WERI-Rb-1 (cell line): ENCODE measurements at regions not wholly inside any gene's neighbourhood (a gene's known extent, or its start where the extent isn't known, plus 50 kb on each side); places are given as distances from the start of the nearest gene placed in this dataset.

ENCODE experiments used
- DNase-seq: peaks from one replicate; pipeline ENCODE4 v3.0.0-alpha.2; 2020
- H3K27ac ChIP-seq: fragments of 250-450 bp; sonication (Bioruptor Pico); 2 replicates; pipeline ENCODE4 v1.5.1; 2020; ENCODE audit warnings: mild to moderate bottlenecking, moderate library complexity
- H3K27me3 ChIP-seq: fragments of 250-450 bp; sonication (Bioruptor Pico); 2 replicates; pipeline ENCODE4 v1.5.1; 2021; ENCODE audit warnings: mild to moderate bottlenecking, low read depth, moderate library complexity; ENCODE audit not compliant: insufficient read depth, severe bottlenecking
- H3K36me3 ChIP-seq: fragments of 250-450 bp; sonication (Bioruptor Pico); 2 replicates; pipeline ENCODE4 v1.5.1; 2020; ENCODE audit warnings: mild to moderate bottlenecking, moderate library complexity
- H3K4me3 ChIP-seq: 2 replicates; pipeline ENCODE4 v1.5.1; 2011; ENCODE audit warnings: low read depth, mild to moderate bottlenecking, control low read depth, low read length
- H3K9me3 ChIP-seq: fragments of 250-450 bp; sonication (Bioruptor Pico); 2 replicates; pipeline ENCODE4 v1.5.1; 2021; ENCODE audit warnings: mild to moderate bottlenecking, moderate library complexity; ENCODE audit not compliant: severe bottlenecking
- TF ChIP-seq, protein P1 (sequence below): IDR thresholded peaks from 2 replicates; pipeline ENCODE4 v1.5.1; 2011; ENCODE audit warnings: low read depth, mild to moderate bottlenecking, control low read depth, inconsistent platforms, low read length

DNA sequence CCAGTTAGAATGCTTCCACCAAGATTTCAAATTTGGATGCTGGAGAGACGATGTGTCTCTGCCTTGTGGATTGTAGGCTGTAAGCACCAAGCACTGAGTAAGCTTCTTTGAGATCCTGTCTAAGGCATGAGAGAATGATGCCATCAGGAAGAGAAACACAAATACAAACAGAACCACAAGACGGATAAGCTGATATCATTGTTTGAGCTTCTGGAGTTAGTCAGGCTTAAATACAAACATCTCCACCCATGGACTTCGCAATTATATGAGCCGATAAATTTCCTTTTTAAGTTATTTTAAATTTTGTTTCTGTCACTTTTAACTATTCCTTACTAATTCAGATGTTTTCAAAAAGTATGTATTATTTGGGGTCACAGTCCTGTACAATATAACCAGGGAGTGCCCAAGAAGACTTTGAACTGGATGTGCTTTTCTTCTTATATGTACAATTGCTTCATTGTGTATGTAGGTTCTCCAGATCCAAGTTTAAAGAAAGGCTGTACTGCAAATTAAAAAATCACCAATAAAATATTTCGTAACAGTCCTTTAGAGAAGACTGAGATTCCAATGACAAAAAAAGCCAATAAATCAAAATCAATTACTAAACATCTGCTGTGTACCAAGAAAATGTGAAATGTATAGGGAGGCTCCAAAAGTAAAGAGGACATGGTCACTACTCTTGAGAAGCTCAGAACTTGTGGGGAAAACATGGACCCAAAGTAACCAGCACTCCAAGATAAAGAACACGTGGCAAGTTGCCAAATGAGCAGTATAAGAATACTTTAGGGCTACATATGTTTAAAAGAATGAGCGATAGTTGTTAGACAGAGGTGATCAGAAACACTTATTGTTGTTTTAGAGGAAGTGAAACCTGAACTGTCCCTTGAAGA lies 274.1 kb downstream of the ADAMTS20 start:
- Histone ChIP-seq H3K27me3 (no peaks in the 10 kb centered on the region), H3K4me3 (no peak overlapping the region), H3K9me3 (no peaks in the 10 kb centered on the region), H3K27ac (no peak overlapping the region), H3K36me3 (no peaks in the 10 kb centered on the region)
- DNase-seq: no peak
- TF ChIP-seq, protein P1, sequence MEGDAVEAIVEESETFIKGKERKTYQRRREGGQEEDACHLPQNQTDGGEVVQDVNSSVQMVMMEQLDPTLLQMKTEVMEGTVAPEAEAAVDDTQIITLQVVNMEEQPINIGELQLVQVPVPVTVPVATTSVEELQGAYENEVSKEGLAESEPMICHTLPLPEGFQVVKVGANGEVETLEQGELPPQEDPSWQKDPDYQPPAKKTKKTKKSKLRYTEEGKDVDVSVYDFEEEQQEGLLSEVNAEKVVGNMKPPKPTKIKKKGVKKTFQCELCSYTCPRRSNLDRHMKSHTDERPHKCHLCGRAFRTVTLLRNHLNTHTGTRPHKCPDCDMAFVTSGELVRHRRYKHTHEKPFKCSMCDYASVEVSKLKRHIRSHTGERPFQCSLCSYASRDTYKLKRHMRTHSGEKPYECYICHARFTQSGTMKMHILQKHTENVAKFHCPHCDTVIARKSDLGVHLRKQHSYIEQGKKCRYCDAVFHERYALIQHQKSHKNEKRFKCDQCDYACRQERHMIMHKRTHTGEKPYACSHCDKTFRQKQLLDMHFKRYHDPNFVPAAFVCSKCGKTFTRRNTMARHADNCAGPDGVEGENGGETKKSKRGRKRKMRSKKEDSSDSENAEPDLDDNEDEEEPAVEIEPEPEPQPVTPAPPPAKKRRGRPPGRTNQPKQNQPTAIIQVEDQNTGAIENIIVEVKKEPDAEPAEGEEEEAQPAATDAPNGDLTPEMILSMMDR: no peak

DNA sequence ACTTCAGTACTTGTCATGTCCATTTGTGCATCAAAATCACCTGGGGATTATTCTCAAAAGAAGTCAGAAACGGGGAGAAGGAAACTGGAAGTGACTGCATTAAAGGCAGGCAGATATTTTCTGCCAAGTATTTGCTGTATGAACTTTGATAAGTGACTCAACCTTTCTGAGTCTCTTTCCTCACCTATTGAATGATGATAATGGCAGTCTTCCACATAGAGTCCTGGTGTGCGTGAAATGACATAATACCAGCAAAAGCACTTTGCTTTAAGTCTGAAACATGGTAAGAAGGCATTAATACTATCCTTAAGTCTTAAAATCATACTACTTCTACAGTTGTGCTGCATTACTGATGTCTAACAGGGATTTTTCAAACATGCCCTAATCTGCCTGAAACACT lies 278.5 kb downstream of the ADAMTS20 start:
- DNase-seq: no peak
- no peak overlapping the region for H3K4me3 ChIP-seq
- H3K27me3 ChIP-seq: no peaks in the 10 kb centered on the region
- TF ChIP-seq, protein P1: no peak
- H3K9me3 ChIP-seq: no peaks in the 10 kb centered on the region
- no peaks in the 10 kb centered on the region for H3K36me3 ChIP-seq
- H3K27ac ChIP-seq: no peak overlapping the region

DNA sequence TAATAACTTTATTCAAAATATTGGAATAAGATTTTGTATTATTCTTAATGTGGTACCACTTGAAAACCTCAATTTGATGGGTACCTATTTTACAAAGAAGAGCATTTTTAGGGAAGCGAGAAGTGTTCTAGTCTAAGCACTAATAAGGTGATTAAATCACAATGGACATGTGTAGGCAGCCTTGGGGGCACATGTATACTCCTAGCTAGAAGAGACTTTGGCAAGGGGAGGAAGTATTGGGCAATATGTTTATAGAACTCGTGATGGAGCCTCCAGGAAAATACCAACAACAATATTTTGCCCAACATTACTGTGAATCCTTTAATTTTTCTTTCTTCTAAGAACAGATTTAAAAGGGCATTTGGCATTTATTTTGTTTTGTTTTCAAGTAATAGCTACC lies 280.3 kb downstream of the ADAMTS20 start:
- no peak for DNase-seq
- H3K27ac ChIP-seq: no peak overlapping the region
- no peaks in the 10 kb centered on the region for H3K9me3 ChIP-seq
- TF ChIP-seq, protein P1: no peak
- H3K27me3 ChIP-seq: no peaks in the 10 kb centered on the region
- no peak overlapping the region for H3K4me3 ChIP-seq
- H3K36me3 ChIP-seq: no peaks in the 10 kb centered on the region

DNA sequence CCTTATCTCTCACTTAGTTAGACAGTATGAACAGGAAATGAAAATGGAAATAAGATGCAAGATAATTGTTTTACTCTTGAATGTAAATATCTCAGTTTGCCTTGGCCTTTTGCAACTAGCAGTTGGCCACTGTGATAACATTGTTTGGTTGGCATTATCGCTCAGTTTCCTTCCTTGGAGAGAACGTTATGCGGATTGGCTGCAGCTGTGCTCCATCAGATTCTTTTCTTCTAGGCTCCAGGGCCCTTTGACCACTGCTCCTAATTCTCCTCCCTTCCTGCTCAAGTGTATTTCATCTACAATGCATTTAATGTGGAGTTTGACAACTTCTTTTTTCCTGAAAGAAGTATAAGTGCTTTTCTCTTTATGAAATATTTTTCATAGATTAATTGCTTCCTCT lies 284.2 kb downstream of the ADAMTS20 start:
- H3K36me3 ChIP-seq: no peaks in the 10 kb centered on the region
- TF ChIP-seq, protein P1: no peak
- H3K9me3 ChIP-seq: no peaks in the 10 kb centered on the region
- no peak overlapping the region for H3K27ac ChIP-seq
- H3K4me3 ChIP-seq: no peak overlapping the region
- no peak for DNase-seq
- no peaks in the 10 kb centered on the region for H3K27me3 ChIP-seq

DNA sequence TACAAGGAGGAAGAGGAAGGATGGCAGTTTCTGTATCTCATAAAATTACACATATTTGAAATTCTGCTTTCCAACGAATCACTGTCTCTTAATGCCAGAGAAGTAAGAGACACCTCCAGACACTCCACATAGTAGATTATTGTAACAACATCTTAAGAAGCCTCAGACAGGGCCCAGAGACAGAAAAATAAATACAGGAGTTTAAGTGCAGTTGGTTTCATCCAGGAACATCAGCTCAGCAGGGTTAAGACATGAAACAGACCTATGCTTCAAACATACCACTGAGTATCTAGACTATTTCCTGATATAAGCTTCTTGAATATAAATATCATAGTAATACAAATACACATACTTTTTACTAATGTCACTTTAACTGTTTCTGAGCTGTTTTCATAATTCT lies 290.3 kb downstream of the ADAMTS20 start:
- Histone ChIP-seq H3K27ac (no peak overlapping the region), H3K4me3 (no peak overlapping the region), H3K27me3 (no peaks in the 10 kb centered on the region), H3K9me3 (no peaks in the 10 kb centered on the region), H3K36me3 (no peaks in the 10 kb centered on the region)
- TF ChIP-seq, protein P1: no peak
- no peak for DNase-seq

DNA sequence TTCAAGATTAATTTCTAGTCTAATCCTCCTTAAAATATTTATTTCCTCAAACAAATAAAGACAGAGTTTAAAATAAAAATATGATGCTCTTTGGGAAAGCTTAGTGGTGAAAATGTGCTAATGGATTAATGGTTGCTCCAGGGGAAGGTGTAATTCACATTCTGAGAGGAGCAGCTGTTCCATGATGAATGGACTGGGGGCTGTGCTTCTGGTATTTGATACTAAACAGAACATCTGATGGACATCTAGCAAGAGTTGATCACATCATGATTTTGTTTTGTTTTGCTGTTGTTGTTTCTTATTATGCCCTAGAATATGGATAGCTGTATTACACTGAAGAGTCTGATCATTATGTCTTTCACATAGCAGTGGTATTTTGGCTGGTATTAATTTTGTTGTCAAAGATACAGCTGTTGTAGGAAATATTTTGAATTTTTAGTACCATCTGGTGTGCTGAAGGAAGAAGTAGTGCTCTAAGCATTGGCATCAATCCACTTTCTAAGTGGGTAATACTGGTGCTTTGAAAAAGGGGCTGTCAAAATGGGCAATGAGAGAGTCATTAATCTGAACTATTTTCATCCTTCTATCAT lies 296.4 kb downstream of the ADAMTS20 start:
- H3K9me3 ChIP-seq: no peaks in the 10 kb centered on the region
- H3K27ac ChIP-seq: no peak overlapping the region
- DNase-seq: no peak
- H3K4me3 ChIP-seq: no peak overlapping the region
- H3K27me3 ChIP-seq: no peaks in the 10 kb centered on the region
- TF ChIP-seq, protein P1: no peak
- H3K36me3 ChIP-seq: no peaks in the 10 kb centered on the region
